ENCODE measurements at regions not wholly inside any gene's neighbourhood (a gene's known extent, or its start where the extent isn't known, plus 50 kb on each side); places are given as distances from the start of the nearest gene placed in this dataset.

DNA sequence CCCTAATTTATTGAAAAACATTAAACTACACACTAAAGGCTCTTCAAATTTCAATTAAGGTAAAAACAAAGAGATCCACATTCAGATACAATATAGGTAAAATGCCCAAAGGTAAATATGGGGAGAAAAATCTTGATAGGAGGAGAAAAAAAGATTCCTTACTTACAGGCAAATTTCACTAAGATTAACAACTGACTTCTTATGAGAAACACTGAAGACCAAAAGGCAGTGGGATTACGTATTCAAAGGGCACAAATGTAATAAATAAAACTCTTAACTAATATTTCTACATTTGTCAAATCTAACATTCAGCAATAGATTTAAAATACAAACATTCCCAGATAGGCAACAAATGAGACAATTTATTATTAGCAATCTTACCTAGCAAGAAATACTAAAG, 829.3 kb downstream of the SH3BGRL start:
- no peak for TF ChIP-seq ZNF660 (tag by site-specific recombination; IDR thresholded peaks at IDR 0.05)
- TF ChIP-seq, protein P1, sequence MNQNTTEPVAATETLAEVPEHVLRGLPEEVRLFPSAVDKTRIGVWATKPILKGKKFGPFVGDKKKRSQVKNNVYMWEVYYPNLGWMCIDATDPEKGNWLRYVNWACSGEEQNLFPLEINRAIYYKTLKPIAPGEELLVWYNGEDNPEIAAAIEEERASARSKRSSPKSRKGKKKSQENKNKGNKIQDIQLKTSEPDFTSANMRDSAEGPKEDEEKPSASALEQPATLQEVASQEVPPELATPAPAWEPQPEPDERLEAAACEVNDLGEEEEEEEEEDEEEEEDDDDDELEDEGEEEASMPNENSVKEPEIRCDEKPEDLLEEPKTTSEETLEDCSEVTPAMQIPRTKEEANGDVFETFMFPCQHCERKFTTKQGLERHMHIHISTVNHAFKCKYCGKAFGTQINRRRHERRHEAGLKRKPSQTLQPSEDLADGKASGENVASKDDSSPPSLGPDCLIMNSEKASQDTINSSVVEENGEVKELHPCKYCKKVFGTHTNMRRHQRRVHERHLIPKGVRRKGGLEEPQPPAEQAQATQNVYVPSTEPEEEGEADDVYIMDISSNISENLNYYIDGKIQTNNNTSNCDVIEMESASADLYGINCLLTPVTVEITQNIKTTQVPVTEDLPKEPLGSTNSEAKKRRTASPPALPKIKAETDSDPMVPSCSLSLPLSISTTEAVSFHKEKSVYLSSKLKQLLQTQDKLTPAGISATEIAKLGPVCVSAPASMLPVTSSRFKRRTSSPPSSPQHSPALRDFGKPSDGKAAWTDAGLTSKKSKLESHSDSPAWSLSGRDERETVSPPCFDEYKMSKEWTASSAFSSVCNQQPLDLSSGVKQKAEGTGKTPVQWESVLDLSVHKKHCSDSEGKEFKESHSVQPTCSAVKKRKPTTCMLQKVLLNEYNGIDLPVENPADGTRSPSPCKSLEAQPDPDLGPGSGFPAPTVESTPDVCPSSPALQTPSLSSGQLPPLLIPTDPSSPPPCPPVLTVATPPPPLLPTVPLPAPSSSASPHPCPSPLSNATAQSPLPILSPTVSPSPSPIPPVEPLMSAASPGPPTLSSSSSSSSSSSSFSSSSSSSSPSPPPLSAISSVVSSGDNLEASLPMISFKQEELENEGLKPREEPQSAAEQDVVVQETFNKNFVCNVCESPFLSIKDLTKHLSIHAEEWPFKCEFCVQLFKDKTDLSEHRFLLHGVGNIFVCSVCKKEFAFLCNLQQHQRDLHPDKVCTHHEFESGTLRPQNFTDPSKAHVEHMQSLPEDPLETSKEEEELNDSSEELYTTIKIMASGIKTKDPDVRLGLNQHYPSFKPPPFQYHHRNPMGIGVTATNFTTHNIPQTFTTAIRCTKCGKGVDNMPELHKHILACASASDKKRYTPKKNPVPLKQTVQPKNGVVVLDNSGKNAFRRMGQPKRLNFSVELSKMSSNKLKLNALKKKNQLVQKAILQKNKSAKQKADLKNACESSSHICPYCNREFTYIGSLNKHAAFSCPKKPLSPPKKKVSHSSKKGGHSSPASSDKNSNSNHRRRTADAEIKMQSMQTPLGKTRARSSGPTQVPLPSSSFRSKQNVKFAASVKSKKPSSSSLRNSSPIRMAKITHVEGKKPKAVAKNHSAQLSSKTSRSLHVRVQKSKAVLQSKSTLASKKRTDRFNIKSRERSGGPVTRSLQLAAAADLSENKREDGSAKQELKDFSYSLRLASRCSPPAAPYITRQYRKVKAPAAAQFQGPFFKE (tag by site-specific recombination; IDR thresholded peaks at IDR 0.05; ENCODE audit: borderline replicate concordance) = no peak
- TF ChIP-seq, protein P2, sequence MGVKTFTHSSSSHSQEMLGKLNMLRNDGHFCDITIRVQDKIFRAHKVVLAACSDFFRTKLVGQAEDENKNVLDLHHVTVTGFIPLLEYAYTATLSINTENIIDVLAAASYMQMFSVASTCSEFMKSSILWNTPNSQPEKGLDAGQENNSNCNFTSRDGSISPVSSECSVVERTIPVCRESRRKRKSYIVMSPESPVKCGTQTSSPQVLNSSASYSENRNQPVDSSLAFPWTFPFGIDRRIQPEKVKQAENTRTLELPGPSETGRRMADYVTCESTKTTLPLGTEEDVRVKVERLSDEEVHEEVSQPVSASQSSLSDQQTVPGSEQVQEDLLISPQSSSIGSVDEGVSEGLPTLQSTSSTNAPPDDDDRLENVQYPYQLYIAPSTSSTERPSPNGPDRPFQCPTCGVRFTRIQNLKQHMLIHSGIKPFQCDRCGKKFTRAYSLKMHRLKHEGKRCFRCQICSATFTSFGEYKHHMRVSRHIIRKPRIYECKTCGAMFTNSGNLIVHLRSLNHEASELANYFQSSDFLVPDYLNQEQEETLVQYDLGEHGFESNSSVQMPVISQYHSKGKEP (tag by site-specific recombination; IDR thresholded peaks at IDR 0.05) = no peak
- no peak for TF ChIP-seq ZFP3 (tag by site-specific recombination; IDR thresholded peaks at IDR 0.05; ENCODE audit: low read depth)
- TF ChIP-seq, protein P3, sequence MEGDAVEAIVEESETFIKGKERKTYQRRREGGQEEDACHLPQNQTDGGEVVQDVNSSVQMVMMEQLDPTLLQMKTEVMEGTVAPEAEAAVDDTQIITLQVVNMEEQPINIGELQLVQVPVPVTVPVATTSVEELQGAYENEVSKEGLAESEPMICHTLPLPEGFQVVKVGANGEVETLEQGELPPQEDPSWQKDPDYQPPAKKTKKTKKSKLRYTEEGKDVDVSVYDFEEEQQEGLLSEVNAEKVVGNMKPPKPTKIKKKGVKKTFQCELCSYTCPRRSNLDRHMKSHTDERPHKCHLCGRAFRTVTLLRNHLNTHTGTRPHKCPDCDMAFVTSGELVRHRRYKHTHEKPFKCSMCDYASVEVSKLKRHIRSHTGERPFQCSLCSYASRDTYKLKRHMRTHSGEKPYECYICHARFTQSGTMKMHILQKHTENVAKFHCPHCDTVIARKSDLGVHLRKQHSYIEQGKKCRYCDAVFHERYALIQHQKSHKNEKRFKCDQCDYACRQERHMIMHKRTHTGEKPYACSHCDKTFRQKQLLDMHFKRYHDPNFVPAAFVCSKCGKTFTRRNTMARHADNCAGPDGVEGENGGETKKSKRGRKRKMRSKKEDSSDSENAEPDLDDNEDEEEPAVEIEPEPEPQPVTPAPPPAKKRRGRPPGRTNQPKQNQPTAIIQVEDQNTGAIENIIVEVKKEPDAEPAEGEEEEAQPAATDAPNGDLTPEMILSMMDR (tag by site-specific recombination; IDR thresholded peaks at IDR 0.05) = no peak
- TF ChIP-seq ZNF654 (tag by site-specific recombination; IDR thresholded peaks at IDR 0.05; ENCODE audit: low read depth) = no peak
- TF ChIP-seq ZNF777 (tag by site-specific recombination; IDR thresholded peaks at IDR 0.05; ENCODE audit: borderline replicate concordance) = no peak

Data from HEK293 (cell line).